Hypothalamus (tissue), 51 donors: ENCODE measurements at regions not wholly inside any gene's neighbourhood (a gene's known extent, or its start where the extent isn't known, plus 50 kb on each side); places are given as distances from the start of the nearest gene placed in this dataset.
A peak's percentile ranks its signal among the peaks of the same experiment; 100 is the strongest.
"Not testable (repeated sequence)": the region's sequence is repeated elsewhere in the genome, so short reads cannot be mapped to it uniquely, and the experiment has no call there.

Source experiments
- DNase-seq, 51 donors: peaks; one replicate each; lab custom pipeline; 2025; lab: John Stamatoyannopoulos, UW

GRCh38 chr1:143709606-143710259, 262.1 kb downstream of the FAM72C start:
- peak in 1 of 51 donors; percentile 3 for DNase-seq

GRCh38 chr1:143702739-143703138, 269.0 kb downstream of the FAM72C start:
- DNase-seq, result not testable (repeated sequence)

- no peak for DNase-seq
These were observed 272.1 kb downstream of the FAM72C start for GRCh38 chr1:143699731-143700130.

GRCh38 chr1:143699115-143699514, 272.7 kb downstream of the FAM72C start:
- peak in 2 of 51 donors; percentile 5 to 6 for DNase-seq

- peak in 4 of 51 donors; percentile 3 to 24 (median 10) for DNase-seq
These were observed 273.8 kb downstream of the FAM72C start for GRCh38 chr1:143698016-143698415.

- DNase-seq, result no peak
These were observed 277.7 kb downstream of the FAM72C start for GRCh38 chr1:143694085-143694484.

- DNase-seq, result no peak
These were observed 279.7 kb downstream of the FAM72C start for GRCh38 chr1:143691971-143692529.

- DNase-seq, result no peak
These were observed 280.3 kb downstream of the FAM72C start for GRCh38 chr1:143691400-143691891.

- DNase-seq, result no peak
These were observed 282.0 kb downstream of the FAM72C start for GRCh38 chr1:143689781-143690180.

- no peak for DNase-seq
These were observed 291.5 kb downstream of the FAM72C start for GRCh38 chr1:143680304-143680703.

GRCh38 chr1:143672983-143673382, 298.8 kb downstream of the FAM72C start:
- no peak for DNase-seq

GRCh38 chr1:143667730-143668129, 304.1 kb downstream of the FAM72C start:
- no peak for DNase-seq

- no peak for DNase-seq
These were observed 304.9 kb downstream of the FAM72C start for GRCh38 chr1:143666851-143667250.

GRCh38 chr1:143665606-143666005, 306.2 kb downstream of the FAM72C start:
- DNase-seq, result peak in 4 of 51 donors; percentile 0 to 30 (median 8)

- not testable (repeated sequence) for DNase-seq
These were observed 308.7 kb downstream of the FAM72C start for GRCh38 chr1:143663056-143663455.

- no peak for DNase-seq
These were observed 310.2 kb downstream of the FAM72C start for GRCh38 chr1:143661418-143662101.

- no peak for DNase-seq
These were observed 311.3 kb downstream of the FAM72C start for GRCh38 chr1:143660354-143660941.

- no peak for DNase-seq
These were observed 318.4 kb downstream of the FAM72C start for GRCh38 chr1:143653429-143653802.

GRCh38 chr1:143652744-143653428, 318.9 kb downstream of the FAM72C start:
- DNase-seq, result no peak

- no peak for DNase-seq
These were observed 319.6 kb downstream of the FAM72C start for GRCh38 chr1:143652187-143652586.
